GM21447 (cell line): ENCODE measurements at regions not wholly inside any gene's neighbourhood (a gene's known extent, or its start where the extent isn't known, plus 50 kb on each side); places are given as distances from the start of the nearest gene placed in this dataset.
"Not testable (repeated sequence)": the region's sequence is repeated elsewhere in the genome, so short reads cannot be mapped to it uniquely, and the experiment has no call there.

Source experiments
- ATAC-seq: cut with Tn5 transposase; IDR thresholded peaks from one replicate; pipeline ENCODE4 v1.9.1; 2021; ENCODE audit not compliant: unreplicated experiment

DNA sequence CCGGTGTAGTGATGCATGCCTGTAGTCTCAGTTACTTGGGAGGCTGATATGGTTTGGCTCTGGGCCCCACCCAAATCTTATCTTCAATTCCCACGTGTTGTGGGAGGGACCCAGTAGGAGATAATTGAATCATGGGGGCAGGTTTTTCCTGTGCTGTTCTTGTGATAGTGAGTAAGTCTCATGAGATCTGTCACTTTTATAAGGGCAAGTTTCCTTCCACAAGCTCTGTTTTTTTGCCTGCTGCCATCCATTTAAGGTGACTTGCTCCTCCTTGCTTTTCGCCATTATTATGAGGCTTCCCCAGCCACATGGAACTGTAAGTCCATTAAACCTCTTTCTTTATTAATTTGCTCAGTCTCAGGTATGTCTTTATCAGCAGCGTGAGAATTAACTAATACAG is 566.7 kb upstream of the NECTIN3 start:
- ATAC-seq: no peak

DNA sequence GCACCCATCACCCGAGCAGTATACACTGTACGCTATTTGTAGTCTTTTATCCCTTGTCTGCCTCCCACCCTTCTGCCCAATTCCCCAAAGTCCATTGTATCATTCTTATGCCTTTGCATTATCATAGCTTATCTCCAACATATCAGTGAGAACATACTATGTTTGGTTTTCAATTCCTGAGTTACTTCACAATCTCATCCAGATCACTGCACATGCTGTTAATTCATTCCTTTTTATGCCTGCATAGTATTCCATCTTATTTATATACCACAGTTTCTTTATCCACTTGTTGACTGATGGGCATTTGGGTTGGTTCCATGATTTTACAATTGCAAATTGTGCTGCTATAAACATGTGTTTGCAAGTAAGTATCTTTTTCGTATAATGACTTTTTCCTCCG is 564.7 kb upstream of the NECTIN3 start:
- no peak for ATAC-seq

DNA sequence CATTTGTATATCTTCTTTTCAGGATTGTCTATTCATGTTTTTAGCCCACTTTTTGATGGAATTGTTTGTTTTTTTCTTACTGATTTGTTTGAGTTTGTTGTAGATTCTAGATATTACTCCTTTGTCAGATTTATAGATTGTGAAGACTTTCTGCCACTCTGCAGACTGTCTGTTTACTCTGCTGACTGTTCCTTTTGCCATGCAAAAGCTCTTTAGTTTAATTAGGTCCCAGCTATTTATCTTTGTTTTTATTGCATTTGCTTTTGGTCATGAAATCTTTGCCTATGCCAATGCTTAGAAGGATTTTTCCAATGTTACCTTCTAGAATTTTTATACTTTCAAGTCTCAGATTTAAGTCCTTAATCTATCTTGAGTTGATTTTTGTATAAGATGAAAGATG is 564.0 kb upstream of the NECTIN3 start:
- ATAC-seq: not testable (repeated sequence)

DNA sequence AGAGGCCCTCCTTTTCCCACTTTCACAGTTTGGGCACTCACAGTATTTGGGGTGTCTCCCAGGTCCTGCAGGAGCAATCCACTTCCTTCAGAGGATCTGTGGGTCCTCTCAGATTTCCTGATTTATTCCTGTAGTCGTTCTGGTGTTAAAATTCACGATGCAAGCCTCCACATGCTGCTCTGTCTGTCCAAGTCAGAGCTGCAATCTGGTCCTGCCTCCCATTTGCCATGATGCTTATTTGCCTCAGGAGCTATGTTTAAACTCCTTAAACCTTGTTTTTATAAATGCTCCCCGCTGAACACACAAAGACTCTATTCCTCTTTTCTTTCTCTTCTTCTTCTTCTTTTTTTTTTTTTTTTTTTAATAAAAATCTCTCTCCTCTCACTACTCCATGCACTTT is 558.7 kb upstream of the NECTIN3 start:
- no peak for ATAC-seq

DNA sequence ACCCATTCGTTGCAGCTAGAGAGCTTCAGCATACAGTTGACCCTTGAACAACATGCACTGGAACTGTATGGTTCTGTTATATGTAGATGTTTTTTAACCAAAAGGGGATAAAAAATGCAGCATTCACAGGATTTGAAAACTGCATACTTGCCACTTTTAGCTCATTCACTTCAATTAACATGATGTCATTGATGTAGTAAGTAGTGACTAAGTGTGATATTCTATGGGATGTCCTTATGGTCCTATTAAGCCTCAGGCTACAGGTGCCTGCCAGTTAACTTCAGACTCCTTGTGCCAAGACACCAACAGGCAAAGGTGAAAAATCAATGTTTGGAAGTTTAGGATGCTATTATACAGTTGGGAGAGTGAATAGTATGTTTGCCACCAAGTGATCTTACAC is 553.6 kb upstream of the NECTIN3 start:
- no peak for ATAC-seq

DNA sequence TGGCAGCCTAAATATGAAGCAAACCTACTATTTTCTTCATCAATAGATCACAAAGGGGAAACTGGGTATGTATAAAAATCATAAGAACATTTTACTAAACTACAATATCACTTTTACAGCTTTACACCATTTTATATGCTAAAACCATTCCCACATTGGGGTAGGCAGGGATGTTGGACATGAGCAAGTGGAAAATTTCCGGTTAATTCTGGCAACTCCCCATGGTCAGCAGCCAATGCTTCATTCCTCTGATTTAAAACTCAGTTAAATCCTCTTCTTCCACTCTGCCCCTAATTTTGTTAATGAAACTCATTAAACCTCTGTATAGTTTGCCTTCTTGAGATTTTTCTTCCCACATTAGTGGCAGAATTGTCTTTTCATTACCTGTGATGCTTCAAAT is 552.5 kb upstream of the NECTIN3 start:
- no peak for ATAC-seq

DNA sequence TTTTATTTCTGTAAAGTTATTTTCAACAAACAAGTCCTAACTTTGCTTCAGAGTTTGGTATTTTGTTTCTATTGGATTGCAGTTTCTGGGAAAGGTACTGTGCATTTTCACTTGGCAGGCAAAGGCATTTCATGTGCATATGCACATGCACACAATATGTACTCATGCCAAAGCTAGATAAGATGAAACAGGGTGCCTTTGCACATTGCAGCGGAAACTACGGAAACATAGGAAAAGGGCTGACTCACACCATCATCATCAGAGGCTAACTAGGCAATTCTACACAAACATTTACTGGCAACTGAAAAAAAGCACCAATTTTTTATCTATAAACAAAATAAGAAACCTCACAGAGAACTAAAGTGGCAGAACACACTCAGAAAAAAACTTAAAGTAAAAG is 550.6 kb upstream of the NECTIN3 start:
- no peak for ATAC-seq

DNA sequence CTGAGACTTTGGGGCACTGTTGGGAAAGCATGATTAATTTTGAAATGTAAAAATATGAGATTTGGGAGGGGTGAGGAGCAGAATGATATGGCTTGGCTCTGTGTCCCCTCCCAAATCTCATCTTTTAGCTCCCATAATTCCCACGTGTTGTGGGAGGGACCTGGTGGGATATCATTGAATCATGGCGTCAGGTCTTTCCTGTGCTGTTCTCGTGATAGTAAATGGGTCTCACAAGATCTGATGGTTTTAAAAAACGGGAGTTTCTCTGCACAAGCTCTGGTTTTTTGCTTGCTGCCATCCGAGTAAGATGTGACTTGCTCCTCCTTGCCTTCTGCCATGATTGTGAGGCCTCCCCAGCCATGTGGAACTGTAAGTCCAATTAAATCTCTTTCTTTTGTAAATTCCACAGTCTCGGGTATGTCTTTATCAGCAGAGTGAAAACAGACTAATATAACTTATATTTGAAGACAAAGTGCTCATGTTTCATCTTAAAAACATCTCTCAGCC is 546.0 kb upstream of the NECTIN3 start:
- not testable (repeated sequence) for ATAC-seq

DNA sequence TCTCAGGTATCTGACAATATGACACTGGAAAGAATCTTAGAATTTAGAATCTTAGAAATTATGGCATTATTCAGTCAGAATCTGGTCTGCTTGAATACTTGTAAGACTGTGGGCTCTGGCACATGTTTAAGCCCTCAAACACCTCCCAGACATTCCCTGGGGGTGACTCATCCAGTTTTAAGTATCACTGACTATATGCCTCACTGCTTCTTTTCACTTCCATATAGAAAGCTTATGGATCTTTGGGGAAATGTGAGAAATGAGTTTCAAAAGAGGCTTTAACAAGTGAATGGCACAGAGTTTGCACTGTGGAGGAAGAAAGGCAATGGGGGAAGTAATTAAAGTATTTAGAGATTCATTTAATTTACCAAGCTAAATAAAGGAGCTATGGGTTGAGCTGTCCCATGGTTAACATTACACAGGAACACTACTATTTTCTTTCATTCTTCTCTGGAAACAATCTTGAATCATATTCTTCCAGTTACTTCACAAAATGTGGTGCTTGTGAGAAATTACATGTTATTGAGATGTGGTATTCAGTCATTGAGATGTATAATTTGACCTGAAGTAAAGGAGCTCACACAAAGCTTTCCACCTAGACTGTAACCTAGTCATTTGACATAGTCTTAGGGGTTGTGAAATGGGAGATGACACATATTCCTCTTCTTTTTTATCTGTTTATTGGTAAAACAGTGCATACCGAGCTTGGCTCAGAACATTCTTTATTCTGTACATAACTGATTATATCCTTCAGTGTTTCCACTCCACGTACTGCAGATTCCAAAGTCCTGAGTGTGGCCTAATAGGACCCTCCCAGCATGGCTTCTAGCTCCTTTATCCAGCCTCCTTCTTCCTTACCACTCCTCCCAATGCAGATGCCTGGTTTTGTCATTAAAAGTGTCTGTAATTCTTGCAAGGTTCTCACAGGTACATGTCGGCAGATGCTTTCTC is 544.6 kb upstream of the NECTIN3 start:
- no peak for ATAC-seq

DNA sequence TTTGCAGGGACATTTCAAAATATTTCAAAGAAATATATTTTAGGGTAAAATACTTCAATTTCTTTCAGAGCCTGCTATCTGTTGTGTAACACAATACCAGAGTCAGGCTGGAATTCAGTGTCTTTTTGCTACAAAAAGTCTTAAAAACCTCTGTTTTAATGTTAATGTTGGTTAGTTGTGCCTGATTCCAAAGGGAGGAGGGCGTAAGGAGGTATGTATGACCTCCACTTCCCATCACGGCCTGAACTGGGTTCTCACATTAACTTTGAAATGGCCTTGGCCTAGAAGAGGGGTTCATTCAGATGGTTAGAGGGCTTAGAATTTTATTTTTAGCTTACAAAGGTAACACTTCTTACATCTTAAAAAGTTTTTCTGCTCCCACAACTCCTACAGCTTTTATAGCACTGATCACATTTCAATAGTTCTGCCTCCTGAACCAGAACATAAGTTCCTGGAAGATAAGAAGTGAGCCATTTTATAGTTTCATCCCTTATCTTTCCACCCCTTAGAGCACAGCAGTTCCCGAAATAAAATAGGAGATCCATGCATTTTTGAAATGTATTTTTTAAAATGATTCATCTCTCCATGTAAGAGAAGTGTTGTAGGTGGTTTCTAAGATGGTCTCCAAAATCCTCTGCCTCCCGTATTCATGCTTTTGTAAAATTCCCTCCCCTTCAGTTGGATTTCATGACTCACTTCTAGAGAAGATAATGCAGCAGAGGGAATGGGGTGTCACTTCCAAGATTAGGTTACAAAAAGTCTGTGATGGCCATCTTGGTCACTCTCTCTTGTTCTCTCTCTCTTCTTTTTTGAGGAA is 543.1 kb upstream of the NECTIN3 start:
- ATAC-seq: no peak

DNA sequence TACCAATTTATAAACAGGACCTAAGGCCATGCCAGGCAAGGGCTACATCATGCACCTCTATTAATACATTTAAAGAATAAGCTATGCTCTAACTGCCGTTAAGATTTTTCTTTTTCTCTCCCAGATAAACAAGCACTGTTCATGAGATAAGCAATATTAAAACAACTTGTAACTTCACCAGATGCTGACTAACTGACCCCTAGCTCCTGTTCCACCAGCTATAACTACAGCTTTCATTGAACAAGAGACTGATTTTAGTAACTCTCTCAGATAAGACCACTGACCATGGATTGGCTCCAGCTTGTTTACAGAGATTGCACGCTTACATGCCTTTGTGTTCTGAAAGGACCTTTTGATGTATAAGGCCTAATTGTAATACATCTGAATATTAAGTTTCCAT is 540.7 kb upstream of the NECTIN3 start:
- ATAC-seq: no peak

DNA sequence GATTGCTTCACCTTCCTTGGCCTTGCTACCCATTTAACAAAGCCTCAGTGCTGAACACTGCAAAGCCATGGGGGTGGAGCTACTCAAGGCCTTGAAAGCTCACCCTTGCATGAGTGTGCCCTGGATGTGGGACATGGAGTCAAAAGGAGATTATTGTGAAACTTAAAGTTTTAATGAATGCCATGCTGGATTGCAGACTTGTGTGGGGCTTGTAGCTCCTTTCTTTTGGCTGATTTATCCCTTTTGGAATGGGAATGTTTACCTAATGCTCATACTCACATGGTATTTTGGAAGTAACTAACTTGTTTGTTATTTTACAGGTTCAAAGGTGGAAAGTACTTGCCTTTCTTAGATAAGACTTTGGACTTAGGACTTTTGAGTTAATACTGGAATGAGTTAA is 538.5 kb upstream of the NECTIN3 start:
- no peak for ATAC-seq

DNA sequence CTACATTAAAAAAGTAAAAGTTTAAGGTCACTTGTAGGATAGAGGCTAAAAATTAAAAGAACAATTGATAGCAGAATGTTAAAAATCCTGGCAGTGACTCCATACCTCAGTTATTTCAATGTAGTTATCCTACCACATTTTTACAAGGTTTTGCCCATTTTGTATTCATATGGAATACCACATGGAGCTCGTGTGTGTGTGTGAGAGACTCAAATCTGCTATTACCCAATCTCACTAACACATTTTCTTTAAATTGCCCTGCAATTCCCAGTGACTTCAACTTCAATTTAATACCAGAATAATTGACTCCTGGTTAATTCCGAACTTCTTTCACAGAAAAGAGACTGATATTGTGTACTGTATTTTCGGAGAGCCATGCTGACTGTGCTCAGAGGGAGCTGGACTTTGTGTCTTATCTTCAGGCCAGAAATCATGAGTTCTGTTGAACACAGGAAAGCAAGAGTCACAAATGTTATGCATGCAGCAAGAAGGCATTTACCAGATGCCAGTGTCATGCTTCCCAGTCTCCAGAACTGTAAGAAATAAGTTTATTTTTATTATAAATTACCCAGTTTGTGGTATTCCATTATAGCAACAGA is 529.0 kb upstream of the NECTIN3 start:
- no peak for ATAC-seq

DNA sequence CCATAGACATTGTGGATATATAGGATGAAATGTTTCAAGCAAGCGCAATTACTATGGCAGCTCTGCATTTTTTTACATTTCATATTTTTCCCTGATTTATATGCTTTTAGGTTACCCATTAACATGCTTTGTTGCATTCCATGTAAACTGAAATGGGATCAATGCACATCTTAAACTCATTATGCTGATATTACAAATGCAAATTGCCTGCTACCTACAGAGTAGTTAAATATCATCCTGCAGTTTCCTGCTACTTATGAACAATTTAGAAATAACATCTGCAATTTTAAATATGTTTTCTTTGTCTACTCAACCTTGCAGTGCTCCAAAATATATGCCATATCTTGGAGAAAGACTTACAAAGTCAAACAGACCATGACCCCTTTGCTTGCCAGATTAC is 526.9 kb upstream of the NECTIN3 start:
- ATAC-seq: no peak

DNA sequence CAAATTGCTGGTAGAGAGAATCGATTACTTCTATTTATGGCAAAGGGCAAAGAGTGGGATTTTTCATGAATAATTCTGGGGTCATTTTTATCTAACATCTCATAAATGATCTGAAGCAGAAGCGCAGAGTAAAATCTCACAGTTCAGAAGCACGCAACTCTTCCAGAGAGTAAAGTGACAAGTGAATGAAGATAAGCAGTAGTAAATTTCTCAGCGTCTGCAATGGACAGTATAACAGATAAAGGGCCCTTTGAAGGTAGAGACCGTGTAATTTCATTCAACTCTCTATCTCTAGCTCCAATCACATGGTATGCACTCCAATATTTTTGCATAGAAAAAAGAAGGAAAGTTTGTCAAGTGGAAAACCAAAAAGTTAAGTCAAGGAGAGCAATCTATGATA is 521.1 kb upstream of the NECTIN3 start:
- no peak for ATAC-seq

DNA sequence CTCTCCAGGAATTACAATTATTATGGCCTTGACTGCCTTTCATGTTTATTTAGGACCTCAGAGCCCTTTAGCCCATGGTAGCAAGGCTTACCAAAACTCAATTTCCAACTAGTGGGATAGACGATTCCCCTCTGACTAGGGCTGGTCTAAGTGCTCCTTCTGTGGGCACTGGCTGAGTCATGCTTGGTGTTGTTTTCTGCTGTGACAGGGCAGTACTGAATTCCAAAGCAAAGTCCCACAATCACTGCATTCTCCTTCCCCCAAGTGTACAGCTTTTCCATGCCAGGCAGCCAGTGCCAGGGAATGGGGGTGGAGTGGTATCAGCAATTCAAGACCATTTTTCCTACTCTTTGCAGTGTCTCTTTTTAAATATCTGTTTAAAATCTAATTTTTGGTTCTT is 509.0 kb upstream of the NECTIN3 start:
- no peak for ATAC-seq

DNA sequence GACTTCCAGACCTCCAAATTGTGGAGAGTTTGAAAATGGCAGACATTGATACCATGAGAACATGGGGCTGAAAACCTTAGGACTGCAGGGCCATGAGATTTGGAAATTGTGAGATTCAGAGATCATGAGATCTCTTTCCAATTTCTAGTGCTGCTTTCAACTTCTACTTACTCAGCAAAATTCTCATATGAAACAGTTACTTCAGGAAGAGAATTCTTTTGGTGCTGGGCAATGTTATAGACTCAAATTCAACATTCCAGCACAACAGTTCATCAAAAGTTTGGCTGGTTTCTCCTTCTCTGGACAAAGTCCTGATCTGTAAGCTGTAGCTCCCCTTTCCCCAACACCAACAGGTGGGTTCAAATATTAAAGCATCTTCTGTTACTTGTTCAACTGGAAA is 506.9 kb upstream of the NECTIN3 start:
- ATAC-seq: no peak

DNA sequence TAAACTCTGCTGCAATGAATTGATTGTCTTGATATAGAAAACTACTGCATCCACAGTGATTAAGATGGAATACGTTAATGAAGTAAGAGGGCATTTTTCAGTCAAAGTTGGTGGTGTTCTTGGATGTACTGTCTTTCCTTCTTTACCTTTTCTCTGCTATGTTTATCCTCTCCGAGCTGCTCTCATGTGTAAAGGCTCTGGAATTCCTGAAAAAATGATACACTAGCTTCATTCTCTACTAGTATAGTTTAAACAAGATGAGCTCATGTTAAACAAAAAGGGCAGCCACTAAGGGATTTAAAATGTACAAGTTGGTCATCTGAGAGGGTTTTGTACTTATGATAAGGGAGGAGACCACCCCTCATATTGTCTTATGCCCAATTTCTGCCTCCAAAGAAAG is 504.6 kb upstream of the NECTIN3 start:
- no peak for ATAC-seq

DNA sequence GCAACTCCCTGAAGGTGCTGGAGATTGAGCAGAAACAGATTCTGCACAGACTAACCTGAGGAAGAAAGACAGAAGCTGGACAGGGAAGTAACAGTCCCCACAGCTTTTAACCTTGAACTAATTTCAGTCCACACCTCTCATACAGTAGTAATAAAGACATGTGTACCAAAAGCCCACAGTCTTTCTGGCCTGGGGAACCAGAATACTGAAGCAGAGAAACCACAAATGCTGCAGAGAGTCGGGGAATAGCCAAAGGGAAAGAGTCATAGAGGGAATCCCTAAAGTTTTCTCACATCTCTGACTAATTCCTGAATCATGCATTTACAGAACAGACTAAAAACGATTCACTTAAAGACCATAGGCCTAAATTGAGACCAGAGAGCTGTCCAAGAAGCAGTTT is 503.4 kb upstream of the NECTIN3 start:
- peak; percentile 66 for ATAC-seq

DNA sequence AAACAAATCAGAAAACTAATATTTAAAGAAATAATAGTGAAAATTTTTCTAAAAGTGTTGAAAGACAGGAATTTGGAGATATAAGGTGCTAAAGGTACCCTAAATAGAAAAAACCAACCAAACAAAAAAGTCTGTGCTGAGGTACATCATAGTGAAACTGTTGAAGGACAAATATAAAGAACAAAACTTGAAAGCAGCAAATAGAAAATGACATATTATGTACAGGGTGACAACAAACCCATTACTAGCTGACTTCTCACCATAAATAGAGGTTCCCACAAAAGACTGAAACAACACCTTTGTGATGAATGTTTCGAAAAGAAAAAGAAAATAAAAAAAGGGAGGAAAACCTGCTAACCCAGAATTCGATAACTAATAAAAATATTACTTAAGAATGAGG is 502.5 kb upstream of the NECTIN3 start:
- peak; percentile 71 for ATAC-seq

DNA sequence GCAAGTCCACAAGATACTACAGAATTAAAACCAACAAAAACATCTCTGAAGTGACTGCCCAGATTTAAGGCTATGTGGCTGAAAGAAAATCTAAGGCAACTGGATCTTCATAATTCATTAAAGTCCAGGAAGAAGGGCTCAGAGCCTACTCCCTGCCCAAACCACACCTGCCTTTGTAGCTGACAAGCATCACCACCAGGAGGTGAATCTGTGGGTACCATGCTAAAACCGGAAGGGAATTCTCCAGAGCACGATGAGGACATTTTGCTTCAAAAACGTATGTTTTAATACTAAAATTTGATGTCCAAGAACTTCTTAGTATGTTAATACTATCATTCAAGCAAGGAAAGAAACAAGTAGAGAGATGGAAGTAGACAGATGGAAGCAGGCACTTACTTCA is 495.9 kb upstream of the NECTIN3 start:
- no peak for ATAC-seq

DNA sequence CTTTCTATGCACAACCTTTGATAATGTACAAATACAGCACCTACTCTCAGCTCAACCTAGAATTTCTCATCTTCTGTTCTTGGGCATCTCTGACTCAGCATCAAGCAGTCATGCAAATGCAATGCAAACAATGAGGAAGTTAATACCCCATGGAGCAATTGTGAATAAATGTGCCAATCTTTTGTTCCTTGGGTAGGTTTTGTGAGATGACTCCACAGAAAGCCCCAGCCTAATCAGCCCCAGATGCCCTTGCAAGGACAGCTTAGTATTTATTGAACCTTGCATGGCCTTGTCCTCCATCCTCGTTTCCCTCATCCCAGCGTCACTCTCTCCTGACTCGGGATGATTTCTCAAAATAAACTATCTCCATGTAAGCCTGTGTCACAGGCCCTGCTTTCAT is 494.7 kb upstream of the NECTIN3 start:
- ATAC-seq: no peak
